HEK293 (cell line): ENCODE measurements at regions not wholly inside any gene's neighbourhood (a gene's known extent, or its start where the extent isn't known, plus 50 kb on each side); places are given as distances from the start of the nearest gene placed in this dataset.
A peak's percentile ranks its signal among the peaks of the same experiment; 100 is the strongest.

ENCODE experiments used
- CTCF ChIA-PET: fragments of 350-600 bp; formaldehyde crosslinking; extraction: SDS; loops from one replicate; lab custom pipeline; 2021; ENCODE audit warnings: antibody characterized with exemption; lab: Yijun Ruan, JAX
- POLR2A ChIA-PET: fragments of 300-600 bp; formaldehyde crosslinking; extraction: SDS; loops from one replicate; lab custom pipeline; 2020; ENCODE audit warnings: antibody characterized with exemption, inconsistent platforms; lab: Yijun Ruan, JAX
- H3K27ac ChIP-seq: fragments of 200-500 bp; sonication (Bioruptor generic); 2 replicates; pipeline ENCODE4 v1.5.1; 2014; ENCODE audit warnings: low read depth, low read length, control low read depth, inconsistent platforms; ENCODE audit errors: extremely low read depth
- H3K36me3 ChIP-seq, 2 experiments: fragments of 200-500 bp in 1 of 2; sonication (Bioruptor generic) in 1 of 2; 1 replicate in 1 of 2; 2 replicates in 1 of 2; pipeline ENCODE4 v1.5.1; 2014 to 2017; ENCODE audit warnings: inconsistent platforms in 2 of 2, low read length in 2 of 2; ENCODE audit not compliant: control insufficient read depth in 2 of 2, insufficient read depth in 1 of 2
- H3K4me1 ChIP-seq: fragments of 200-500 bp; sonication (Bioruptor generic); 2 replicates; pipeline ENCODE4 v1.5.1; 2014; ENCODE audit warnings: mild to moderate bottlenecking, low read length, inconsistent platforms; ENCODE audit not compliant: control insufficient read depth, insufficient read depth
- H3K4me3 ChIP-seq: 2 replicates; pipeline ENCODE4 v1.5.1; 2011; ENCODE audit warnings: low read depth, mild to moderate bottlenecking, control low read depth, low read length, moderate library complexity
- H3K9me3 ChIP-seq: fragments of 200-500 bp; sonication (Bioruptor generic); 2 replicates; pipeline ENCODE4 v1.5.1; 2014; ENCODE audit warnings: low read depth, low read length, inconsistent platforms; ENCODE audit not compliant: control insufficient read depth, insufficient read depth
- EGR2 ChIP-seq: fragments of 450-650 bp; formaldehyde crosslinking; IDR thresholded peaks from 2 replicates; pipeline ENCODE4 v1.5.1; 2016; ENCODE audit warnings: low read depth, missing biosample characterization, missing genetic modification characterization
- HIC1 ChIP-seq: fragments of 450-650 bp; formaldehyde crosslinking; IDR thresholded peaks from 2 replicates; pipeline ENCODE4 v1.5.1; 2016; ENCODE audit warnings: missing biosample characterization, missing genetic modification characterization
- HOXC10 ChIP-seq: sonication (generic); formaldehyde crosslinking; IDR thresholded peaks from 2 replicates; pipeline ENCODE4 v1.8.1; 2023; ENCODE audit warnings: mild to moderate bottlenecking, missing genetic modification reagents
- MYNN ChIP-seq: fragments of 450-650 bp; formaldehyde crosslinking; IDR thresholded peaks from 2 replicates; pipeline ENCODE4 v1.5.1; 2016; ENCODE audit warnings: missing biosample characterization, missing genetic modification characterization, borderline replicate concordance
- OSR2 ChIP-seq: fragments of 450-650 bp; formaldehyde crosslinking; IDR thresholded peaks from 2 replicates; pipeline ENCODE4 v1.5.1; 2016; ENCODE audit warnings: missing biosample characterization, missing genetic modification characterization
- SETDB1 ChIP-seq: IDR thresholded peaks from one replicate; pipeline ENCODE4 v1.6.1; 2017; ENCODE audit warnings: mild to moderate bottlenecking, low read length, moderate library complexity, mixed read lengths; ENCODE audit not compliant: insufficient read length
- TRIM28 ChIP-seq: IDR thresholded peaks from 2 replicates; pipeline ENCODE4 v1.6.1; 2011; ENCODE audit warnings: low read length, control low read depth, borderline replicate concordance
- YY1 ChIP-seq: fragments of 450-650 bp; formaldehyde crosslinking; IDR thresholded peaks from 2 replicates; pipeline ENCODE4 v1.5.1; 2018; ENCODE audit warnings: missing biosample characterization, missing genetic modification characterization
- ZBTB20 ChIP-seq: fragments of 450-650 bp; formaldehyde crosslinking; IDR thresholded peaks from 2 replicates; pipeline ENCODE4 v1.5.1; 2016; ENCODE audit warnings: missing biosample characterization, missing genetic modification characterization
- ZBTB21 ChIP-seq: fragments of 450-650 bp; formaldehyde crosslinking; IDR thresholded peaks from 2 replicates; pipeline ENCODE4 v1.5.1; 2017; ENCODE audit warnings: missing biosample characterization, missing genetic modification characterization
- ZBTB26 ChIP-seq: fragments of 450-650 bp; formaldehyde crosslinking; optimal IDR thresholded peaks from 2 replicates; pipeline ENCODE3; 2016; ENCODE audit warnings: missing biosample characterization, mild to moderate bottlenecking, missing genetic modification characterization
- ZBTB49 ChIP-seq: fragments of 450-650 bp; formaldehyde crosslinking; IDR thresholded peaks from 2 replicates; pipeline ENCODE4 v1.5.1; 2016; ENCODE audit warnings: missing biosample characterization, missing genetic modification characterization, low read depth
- ZIC2 ChIP-seq: fragments of 450-650 bp; formaldehyde crosslinking; IDR thresholded peaks from 2 replicates; pipeline ENCODE4 v1.5.1; 2016; ENCODE audit warnings: missing biosample characterization, missing genetic modification characterization
- ZNF138 ChIP-seq: fragments of 450-650 bp; formaldehyde crosslinking; IDR thresholded peaks from 2 replicates; pipeline ENCODE4 v1.5.1; 2016; ENCODE audit warnings: missing biosample characterization, missing genetic modification characterization, borderline replicate concordance
- ZNF223 ChIP-seq: fragments of 450-650 bp; formaldehyde crosslinking; IDR thresholded peaks from 2 replicates; pipeline ENCODE4 v1.5.1; 2016; ENCODE audit warnings: missing biosample characterization, missing genetic modification characterization
- ZNF354C ChIP-seq: fragments of 450-650 bp; formaldehyde crosslinking; IDR thresholded peaks from 2 replicates; pipeline ENCODE4 v1.5.1; 2016; ENCODE audit warnings: missing biosample characterization, missing genetic modification characterization, low read depth, borderline replicate concordance
- ZNF394 ChIP-seq: fragments of 450-650 bp; formaldehyde crosslinking; IDR thresholded peaks from 2 replicates; pipeline ENCODE4 v1.5.1; 2016; ENCODE audit warnings: missing biosample characterization, missing genetic modification characterization, mild to moderate bottlenecking, moderate library complexity, borderline replicate concordance
- ZNF585B ChIP-seq: fragments of 450-650 bp; formaldehyde crosslinking; IDR thresholded peaks from 2 replicates; pipeline ENCODE4 v1.5.1; 2016; ENCODE audit warnings: missing biosample characterization, missing genetic modification characterization
- ZNF600 ChIP-seq: fragments of 450-650 bp; formaldehyde crosslinking; IDR thresholded peaks from 2 replicates; pipeline ENCODE4 v1.5.1; 2016; ENCODE audit warnings: missing biosample characterization, missing genetic modification characterization
- ZNF677 ChIP-seq: fragments of 450-650 bp; IDR thresholded peaks from 2 replicates; pipeline ENCODE4 v1.5.0; 2018; ENCODE audit warnings: missing biosample characterization, mild to moderate bottlenecking, missing genetic modification characterization, moderate library complexity
- ZNF76 ChIP-seq: fragments of 450-650 bp; formaldehyde crosslinking; IDR thresholded peaks from 2 replicates; pipeline ENCODE4; 2016; ENCODE audit warnings: low read depth, missing biosample characterization, missing genetic modification characterization, borderline replicate concordance
- ZNF837 ChIP-seq: fragments of 450-650 bp; formaldehyde crosslinking; IDR thresholded peaks from 2 replicates; pipeline ENCODE4 v1.5.1; 2016; ENCODE audit warnings: missing biosample characterization, missing genetic modification characterization
- ZSCAN23 ChIP-seq: fragments of 450-650 bp; formaldehyde crosslinking; IDR thresholded peaks from 2 replicates; pipeline ENCODE4 v1.5.1; 2016; ENCODE audit warnings: missing biosample characterization, missing genetic modification characterization
- ZSCAN5A ChIP-seq: fragments of 450-650 bp; formaldehyde crosslinking; IDR thresholded peaks from 2 replicates; pipeline ENCODE4 v1.5.1; 2016; ENCODE audit warnings: missing biosample characterization, missing genetic modification characterization

GRCh38 chr11:26806219-26806618 lies 84.4 kb upstream of the SLC5A12 start (continued):
- no peak for TF ChIP-seq ZSCAN5A (tag by site-specific recombination)
- no peak for TF ChIP-seq EGR2
- no peak for TF ChIP-seq MYNN (tag by site-specific recombination)
- no peak for TF ChIP-seq ZSCAN23 (tag by site-specific recombination)
- no peak for TF ChIP-seq ZBTB20 (tag by site-specific recombination)
- no peak for TF ChIP-seq YY1 (tag by site-specific recombination)
- no peak for TF ChIP-seq ZBTB49 (tag by site-specific recombination)
- TF ChIP-seq, all 188 proteins: peak for 0

- TF ChIP-seq ZIC2 (tag by site-specific recombination) (no peak), ZBTB26 (tag by site-specific recombination) (no peak), ZNF76 (no peak), HIC1 (tag by site-specific recombination) (no peak), ZNF600 (tag by site-specific recombination) (no peak), OSR2 (tag by site-specific recombination) (no peak), ZNF394 (tag by site-specific recombination) (no peak), HOXC10 (CRISPR knock-in tag) (no peak), ZNF677 (tag by site-specific recombination) (no peak), ZNF138 (tag by site-specific recombination) (no peak), ZNF223 (no peak), TRIM28 (no peak)
- POLR2A ChIA-PET: no interaction called here
- Histone ChIP-seq H3K9me3 (no peaks in the 10 kb centered on the region), H3K4me3 (no peak overlapping the region), H3K4me1 (no peaks in the 10 kb centered on the region), H3K36me3 (no peaks in the 10 kb centered on the region), H3K27ac (no peak overlapping the region)
- CTCF ChIA-PET: no interaction called here
These were observed 98.9 kb upstream of the SLC5A12 start for GRCh38 chr11:26820739-26821138.

- no peak for TF ChIP-seq ZNF354C (tag by site-specific recombination)
- no peak for TF ChIP-seq ZNF223
- TF ChIP-seq SETDB1: peak; percentile 91
- peak; percentile 86 for TF ChIP-seq ZNF585B
- no peak for TF ChIP-seq ZBTB21
- TF ChIP-seq ZNF837 (tag by site-specific recombination): no peak
- peak; percentile 96 for TF ChIP-seq TRIM28
- no peak for TF ChIP-seq ZNF600 (tag by site-specific recombination)
- no peaks in the 10 kb centered on the region for H3K9me3 ChIP-seq
- H3K27ac ChIP-seq: no peak overlapping the region
- no peak overlapping the region for H3K4me3 ChIP-seq
- no peaks in the 10 kb centered on the region for H3K36me3 ChIP-seq
- POLR2A ChIA-PET: no interaction called here
- no peaks in the 10 kb centered on the region for H3K4me1 ChIP-seq
- CTCF ChIA-PET: no interaction called here
These were observed 102.1 kb upstream of the SLC5A12 start for GRCh38 chr11:26823963-26824362.
